T follicular helper cell (primary cell): ENCODE measurements at regions not wholly inside any gene's neighbourhood (a gene's known extent, or its start where the extent isn't known, plus 50 kb on each side); places are given as distances from the start of the nearest gene placed in this dataset.

Source experiments
- DNase-seq: peaks from one replicate; pipeline ENCODE4 v3.0.0-alpha.2; 2020; ENCODE audit warnings: low read depth

DNA sequence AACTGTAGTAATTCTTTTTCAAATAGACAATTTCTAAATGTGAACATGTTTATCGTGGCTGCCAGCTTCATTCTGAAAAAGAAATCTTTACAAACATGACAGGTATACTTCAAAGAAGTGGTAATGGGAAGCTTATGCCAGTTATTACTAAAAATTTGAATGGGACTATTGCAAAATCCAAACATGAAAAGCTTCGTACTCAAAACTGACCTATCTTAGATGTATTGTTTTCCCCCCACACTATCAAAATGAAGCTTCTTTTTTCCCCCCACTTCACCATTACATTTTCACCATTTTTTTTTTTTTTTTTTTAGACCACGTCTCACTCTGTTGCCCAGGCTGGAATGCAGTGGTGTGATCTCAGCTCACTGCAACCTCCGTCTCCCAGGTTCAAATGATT, 50.4 kb upstream of the SERTAD2 start:
- DNase-seq: no peak

DNA sequence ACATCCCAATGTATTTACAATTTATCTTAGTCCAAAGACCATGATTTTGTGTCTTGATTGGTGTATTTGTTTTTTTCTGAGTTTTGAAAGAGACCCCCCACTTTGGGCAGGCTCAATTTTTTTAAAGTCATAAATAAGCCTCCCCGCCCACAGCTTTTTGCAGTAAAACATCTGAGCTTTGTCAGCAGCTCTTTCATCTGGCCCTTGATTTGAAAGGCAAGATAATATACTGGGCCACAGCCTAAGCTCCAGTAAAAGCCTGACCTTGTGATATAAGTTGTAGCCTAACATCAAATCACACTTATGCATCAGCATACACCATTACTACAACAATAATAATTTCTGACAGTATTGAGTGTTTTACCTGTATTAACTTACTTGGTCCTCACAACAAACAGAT, 51.3 kb upstream of the SERTAD2 start:
- no peak for DNase-seq

DNA sequence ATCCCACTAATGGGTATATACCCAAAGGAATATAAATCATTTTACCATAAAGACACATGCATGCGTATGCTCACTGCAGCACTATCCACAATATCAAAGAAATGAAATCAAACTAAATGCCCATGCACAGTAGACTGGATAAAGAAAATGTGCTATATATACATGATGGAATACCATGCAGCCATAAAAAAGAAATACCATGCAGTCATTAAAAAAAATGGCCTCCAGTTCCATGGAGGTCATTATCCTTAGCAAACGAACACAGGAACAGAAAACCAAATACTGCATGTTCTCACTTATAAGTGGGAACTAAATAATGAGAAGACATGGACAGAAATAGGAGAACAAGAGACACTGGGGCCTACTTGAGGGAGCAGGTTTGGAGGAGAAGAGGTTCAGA, 53.6 kb upstream of the SERTAD2 start:
- DNase-seq: no peak

- no peak for DNase-seq
These were observed 55.1 kb upstream of the SERTAD2 start for GRCh38 chr2:64708829-64709228.

DNA sequence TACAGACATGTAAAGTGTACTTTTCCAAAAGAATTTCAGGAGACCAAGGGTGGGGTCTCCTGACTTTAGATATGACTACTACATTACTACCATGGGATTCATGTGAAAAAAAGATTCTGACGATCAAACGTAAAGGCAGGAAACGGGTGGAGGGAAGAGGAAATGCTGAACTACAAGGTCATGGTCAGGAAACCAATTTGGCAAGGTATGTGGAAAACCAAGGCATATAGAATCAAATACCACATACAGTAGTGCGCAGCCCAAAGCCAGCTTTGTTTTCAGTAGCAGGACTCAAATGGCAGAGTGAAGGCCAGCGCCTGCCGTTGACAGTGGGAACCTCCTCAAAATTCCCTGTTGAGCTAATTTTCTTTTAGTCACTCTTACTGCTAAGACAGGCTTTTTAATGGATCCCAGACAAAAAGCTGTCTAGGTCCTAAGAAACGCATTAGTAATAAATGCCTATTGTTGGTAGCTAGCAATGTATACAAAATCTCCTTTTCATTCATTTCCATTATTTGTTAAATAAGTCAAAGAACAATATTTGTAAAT, 57.6 kb upstream of the SERTAD2 start:
- DNase-seq: no peak

DNA sequence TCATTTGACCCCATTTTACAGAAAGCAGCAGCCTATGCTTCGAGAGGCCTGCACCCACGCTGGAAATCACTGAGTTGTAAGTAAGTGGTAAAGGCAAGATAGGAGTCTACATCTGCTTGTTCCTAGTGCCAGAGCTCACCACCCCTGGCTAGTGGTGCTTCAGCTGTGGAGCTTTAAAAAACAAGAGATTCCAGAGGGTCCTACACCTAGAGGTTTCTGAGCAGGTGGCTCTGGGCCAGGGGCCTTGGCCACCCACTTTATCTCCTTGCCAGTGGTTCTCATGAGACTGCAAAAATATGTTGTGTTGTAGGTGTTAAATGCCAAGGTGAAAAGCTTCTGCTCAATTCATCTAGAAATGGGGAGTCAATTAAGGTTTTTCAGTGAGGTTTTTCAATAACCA, 60.0 kb upstream of the SERTAD2 start:
- no peak for DNase-seq

GRCh38 chr2:64716569-64716968, 62.9 kb upstream of the SERTAD2 start:
- DNase-seq: no peak

DNA sequence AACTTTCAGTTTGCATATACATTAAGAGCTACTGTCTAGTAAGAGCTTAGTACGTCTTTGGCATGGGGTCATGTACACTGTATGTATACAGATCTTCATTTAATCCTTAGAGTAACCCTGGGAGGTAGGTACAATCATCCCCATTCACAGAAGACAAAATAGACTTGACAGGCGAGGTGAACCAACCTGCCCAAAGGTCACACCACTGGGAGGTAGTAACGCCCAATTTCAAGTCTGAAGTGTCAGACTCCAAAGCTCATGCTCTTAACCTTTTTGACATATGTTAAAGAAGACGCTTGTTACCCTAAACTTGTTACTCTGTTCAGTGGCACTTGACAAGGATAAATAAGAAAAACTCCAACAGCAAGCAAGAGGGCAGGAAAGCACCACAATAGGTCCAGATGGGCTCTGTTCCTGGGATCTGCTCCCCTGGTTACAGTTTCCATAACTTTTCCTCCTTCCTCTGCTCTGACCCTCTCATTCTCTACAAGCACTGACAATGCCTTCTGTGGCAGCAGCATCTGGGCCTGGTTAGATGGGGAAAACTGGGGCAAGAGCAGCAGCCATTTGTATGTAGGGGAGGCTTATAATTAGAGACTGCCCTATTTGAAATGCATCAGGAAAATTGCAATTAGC, 64.7 kb upstream of the SERTAD2 start:
- DNase-seq: no peak

DNA sequence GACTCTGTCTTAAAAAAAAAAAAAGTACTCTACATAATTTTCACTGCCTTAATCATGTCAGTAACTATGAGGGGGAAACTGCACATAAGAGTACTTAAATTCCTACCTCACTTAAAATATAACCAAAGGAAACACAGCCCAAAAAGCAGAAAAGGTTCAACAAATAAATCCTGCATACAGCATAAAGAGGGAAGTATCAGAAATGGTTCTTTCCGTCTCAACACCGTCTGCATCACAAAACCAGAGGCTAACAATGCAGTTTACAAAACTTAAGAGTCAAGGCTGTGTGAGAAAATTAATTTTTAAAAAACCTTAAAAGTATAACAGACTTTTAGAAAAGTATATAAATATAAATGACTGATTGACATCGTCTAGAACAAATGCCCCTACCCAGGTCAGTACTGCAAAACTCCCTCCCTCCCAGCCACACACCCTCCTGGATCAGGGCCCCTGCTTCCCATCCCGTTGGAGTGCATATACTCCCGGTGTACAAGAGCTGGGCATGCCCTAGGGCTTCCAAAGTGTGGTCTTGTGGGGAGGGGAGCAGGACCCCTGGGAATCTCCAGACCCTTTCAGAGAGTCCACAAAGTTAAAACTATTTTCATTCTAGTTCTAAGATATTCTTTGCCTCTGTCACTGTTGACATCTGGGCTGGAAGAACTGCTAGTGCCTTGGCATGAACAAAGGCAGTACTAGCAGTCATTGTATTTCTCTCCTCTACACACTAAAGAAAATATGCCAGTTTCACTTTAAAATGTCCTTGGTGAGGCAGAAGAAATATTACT, 67.0 kb upstream of the SERTAD2 start:
- no peak for DNase-seq

- DNase-seq: no peak
These were observed 67.6 kb upstream of the SERTAD2 start for GRCh38 chr2:64721320-64721623.

GRCh38 chr2:64722291-64723044, 68.8 kb upstream of the SERTAD2 start:
- DNase-seq: no peak

DNA sequence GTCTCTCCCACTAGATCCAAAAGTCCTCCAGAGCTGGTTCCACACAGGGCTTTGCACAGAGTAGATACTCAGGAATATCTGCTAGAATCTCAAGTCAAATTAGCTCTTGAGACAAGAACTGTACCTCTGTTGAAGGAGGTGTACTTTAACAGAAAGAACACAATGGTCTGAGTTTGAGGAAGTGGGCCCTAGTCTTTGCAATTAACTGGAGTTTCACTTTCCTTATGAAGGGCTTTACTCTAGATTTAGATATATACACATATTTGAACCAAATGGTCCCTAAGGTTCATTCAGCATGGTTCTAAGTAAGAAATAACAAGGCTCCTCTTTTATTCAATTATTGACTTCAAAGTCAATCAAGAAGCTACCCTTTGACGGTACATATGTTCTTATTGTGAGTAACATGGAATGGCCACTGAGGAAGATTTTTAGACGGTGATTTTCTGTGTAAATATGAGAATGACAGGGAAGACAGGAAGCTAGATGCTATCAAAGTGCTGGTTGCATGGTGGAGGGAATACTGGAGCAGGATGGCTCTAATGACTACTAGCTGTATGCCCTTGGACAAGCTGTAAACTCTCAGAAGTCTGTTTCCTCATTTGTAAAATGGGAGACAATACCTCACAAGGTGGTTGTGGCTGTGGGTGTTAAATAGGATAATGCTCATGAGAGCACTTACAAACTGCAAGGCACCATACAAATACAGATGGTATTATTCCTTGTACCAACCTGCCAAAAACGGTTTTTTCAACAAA, 73.5 kb upstream of the SERTAD2 start:
- DNase-seq: no peak

DNA sequence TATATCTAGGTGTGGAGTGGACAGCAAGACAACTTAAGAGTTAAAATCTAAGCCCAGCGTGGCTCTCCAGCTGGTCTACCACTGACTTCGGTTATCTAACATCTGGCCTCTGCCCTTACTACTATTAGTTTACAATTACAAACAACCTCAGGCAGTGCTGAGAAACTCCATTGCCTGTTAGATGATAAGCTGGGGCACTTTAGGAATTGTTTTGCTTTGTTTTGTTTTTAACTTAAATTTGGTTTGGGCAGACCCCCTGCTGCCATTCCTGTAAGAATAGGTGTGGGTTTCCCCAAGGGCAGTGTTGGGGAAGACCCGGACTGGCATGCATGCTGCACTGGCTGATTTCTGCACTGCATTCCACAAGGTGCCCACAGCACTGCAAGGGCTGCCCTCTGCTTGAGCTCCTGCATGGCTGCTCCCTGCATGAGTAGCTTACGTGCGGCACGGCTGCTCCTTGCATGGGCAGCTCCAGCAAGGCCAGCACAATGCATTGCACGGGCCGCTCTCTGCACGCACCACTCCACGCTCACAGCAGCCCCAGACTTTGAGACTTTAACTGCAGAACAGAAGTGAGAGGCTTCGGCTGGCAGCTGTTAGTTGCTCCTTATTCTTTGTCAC, 74.2 kb upstream of the SERTAD2 start:
- DNase-seq: no peak

GRCh38 chr2:64730551-64731262, 77.0 kb upstream of the SERTAD2 start:
- DNase-seq: peak; percentile 33

- no peak for DNase-seq
These were observed 77.5 kb upstream of the SERTAD2 start for GRCh38 chr2:64731263-64731643.

GRCh38 chr2:64731746-64732145, 78.0 kb upstream of the SERTAD2 start:
- no peak for DNase-seq

- DNase-seq: no peak
These were observed 78.4 kb upstream of the SERTAD2 start for GRCh38 chr2:64732146-64732545.

DNA sequence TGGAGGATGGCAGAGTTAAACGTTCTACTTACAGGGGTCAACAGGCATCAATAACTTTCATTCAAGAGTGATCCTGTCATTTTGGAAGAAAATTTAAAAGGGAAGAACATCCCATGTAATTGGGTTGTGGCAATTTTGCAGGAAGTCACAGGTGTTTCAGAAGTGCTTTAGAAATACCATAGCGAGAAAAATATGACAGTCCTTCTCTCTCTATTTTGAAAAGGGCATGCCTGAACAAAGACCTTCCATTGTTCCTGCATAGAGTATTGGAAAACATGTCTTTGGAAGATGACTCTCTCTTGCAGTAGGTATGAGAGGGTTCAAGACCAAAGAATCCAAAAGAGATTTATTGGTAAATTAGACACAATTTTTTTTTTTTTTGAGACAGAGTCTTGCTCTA, 81.8 kb upstream of the SERTAD2 start:
- no peak for DNase-seq

DNA sequence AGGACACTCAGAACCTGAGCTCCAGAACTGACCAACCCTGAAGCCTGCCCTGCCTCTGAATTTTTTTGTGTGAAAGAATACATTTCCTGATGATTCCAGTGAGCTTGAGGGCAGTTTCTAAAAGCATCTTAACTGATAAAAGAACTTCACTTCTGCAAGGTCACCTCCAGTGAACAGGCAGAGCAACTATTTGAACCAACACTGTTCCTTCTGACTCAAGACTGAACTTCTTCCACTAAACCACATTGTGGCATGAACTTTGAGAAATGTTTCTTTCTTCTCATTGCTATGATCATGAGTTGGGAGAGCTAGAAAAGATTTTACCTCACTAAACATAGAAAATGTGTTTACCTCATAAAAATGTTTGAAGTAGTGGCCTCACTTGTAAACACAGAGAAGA, 83.8 kb upstream of the SERTAD2 start:
- no peak for DNase-seq

GRCh38 chr2:64738026-64738425, 84.3 kb upstream of the SERTAD2 start:
- DNase-seq: no peak

DNA sequence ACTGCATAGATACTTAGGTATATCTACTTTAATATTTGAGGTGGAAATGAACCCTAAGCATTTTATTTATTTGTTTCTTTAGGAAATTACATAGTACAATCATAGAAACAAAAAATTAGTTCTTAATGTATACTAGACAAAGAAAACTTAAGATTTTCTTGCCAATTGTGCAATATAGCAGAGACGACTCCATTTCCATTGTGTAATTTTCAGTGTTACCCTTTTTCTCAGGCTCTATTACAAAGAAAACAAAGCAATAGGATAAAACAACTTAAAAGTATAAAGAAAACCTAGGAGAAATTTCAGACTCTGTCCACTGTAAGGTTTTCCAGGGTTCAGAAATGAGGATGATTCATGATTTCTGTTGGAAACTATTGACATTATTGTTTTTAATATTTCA, 89.0 kb upstream of the SERTAD2 start:
- no peak for DNase-seq
